PC-9 (cell line): ENCODE measurements at regions not wholly inside any gene's neighbourhood (a gene's known extent, or its start where the extent isn't known, plus 50 kb on each side); places are given as distances from the start of the nearest gene placed in this dataset.

Experiments used
- BruUV-seq: library from RNA; stranded (reverse); fragments of 400-500 nt; replicated peaks from 2 replicates; lab custom pipeline; 2021; lab: Mats Ljungman, UMichigan
- CTCF ChIA-PET: fragments of 300-600 bp; sonication (Branson Sonifier 250); formaldehyde crosslinking; loops from one replicate; lab custom pipeline; 2022; ENCODE audit warnings: antibody characterized with exemption; lab: Charles Lee
- POLR2A ChIA-PET: fragments of 300-600 bp; sonication (Branson Sonifier 250); formaldehyde crosslinking; loops from one replicate; lab custom pipeline; 2022; ENCODE audit warnings: antibody characterized with exemption; ENCODE audit not compliant: unreplicated experiment; lab: Charles Lee
- DNase-seq, 2 experiments: peaks; one replicate each; pipeline versions ENCODE4 v3.0.0 to v3.0.0-alpha.2; 2015 to 2022; ENCODE audit warnings: mixed read lengths in 1 of 2
- H2AFZ ChIP-seq: fragments of 200-600 bp; sonication (generic); 2 replicates; pipeline ENCODE4 v1.8.1; 2017; ENCODE audit warnings: antibody characterized with exemption
- H3F3A ChIP-seq: fragments of 200-600 bp; sonication (generic); 2 replicates; pipeline ENCODE4 v1.8.1; 2017; ENCODE audit warnings: antibody characterized with exemption, mild to moderate bottlenecking, low read depth; ENCODE audit not compliant: insufficient read depth
- H3K27ac ChIP-seq: fragments of 200-600 bp; sonication (generic); 2 replicates; pipeline ENCODE4 v1.6.1; 2016; ENCODE audit warnings: mixed run types
- H3K27me3 ChIP-seq: fragments of 200-600 bp; sonication (generic); 2 replicates; pipeline ENCODE4 v1.6.1; 2016; ENCODE audit warnings: low read depth, mixed run types; ENCODE audit not compliant: insufficient read depth
- H3K36me3 ChIP-seq: fragments of 200-600 bp; sonication (generic); 2 replicates; pipeline ENCODE4 v1.6.1; 2016; ENCODE audit warnings: low read depth, mixed run types
- H3K4me1 ChIP-seq: fragments of 200-600 bp; sonication (generic); replicated peaks from 2 replicates; pipeline ENCODE4 v1.6.1; 2016; ENCODE audit warnings: mixed run types; ENCODE audit not compliant: insufficient read depth
- H3K4me2 ChIP-seq: fragments of 200-600 bp; sonication (generic); 2 replicates; pipeline ENCODE4 v1.6.1; 2017; ENCODE audit warnings: mixed run types
- H3K4me3 ChIP-seq: fragments of 200-600 bp; sonication (generic); 2 replicates; pipeline ENCODE4 v1.6.1; 2016; ENCODE audit warnings: mixed run types
- H3K79me2 ChIP-seq: fragments of 200-600 bp; sonication (generic); 2 replicates; pipeline ENCODE4 v1.6.1; 2017; ENCODE audit warnings: low read depth, mixed run types
- H3K9me2 ChIP-seq: fragments of 200-600 bp; sonication (generic); 2 replicates; pipeline ENCODE4 v1.8.1; 2017; ENCODE audit warnings: mild to moderate bottlenecking; ENCODE audit not compliant: insufficient read depth
- H3K9me3 ChIP-seq: fragments of 200-600 bp; sonication (generic); 2 replicates; pipeline ENCODE4 v1.8.1; 2016; ENCODE audit warnings: low read depth; ENCODE audit not compliant: insufficient read depth
- H4K20me1 ChIP-seq: fragments of 200-600 bp; sonication (generic); 2 replicates; pipeline ENCODE4 v1.8.1; 2017; ENCODE audit not compliant: insufficient read depth
- EZH2 ChIP-seq: fragments of 200-600 bp; sonication (generic); IDR thresholded peaks from 2 replicates; pipeline ENCODE4 v1.8.0; 2017; ENCODE audit warnings: antibody characterized with exemption, low read depth
- intact Hi-C: fragments of 100-400 bp; cut with micrococcal nuclease; formaldehyde crosslinking; loops from one replicate; pipeline ENCODE4 v1.10.0; 2022; ENCODE audit not compliant: unreplicated experiment
- TF ChIP-seq, protein P1 (sequence below): fragments of 200-600 bp; sonication (generic); conservative IDR thresholded peaks from 2 replicates; pipeline ENCODE4 v1.6.1; 2017; ENCODE audit warnings: mixed run types, antibody characterized with exemption, mild to moderate bottlenecking, moderate library complexity

DNA sequence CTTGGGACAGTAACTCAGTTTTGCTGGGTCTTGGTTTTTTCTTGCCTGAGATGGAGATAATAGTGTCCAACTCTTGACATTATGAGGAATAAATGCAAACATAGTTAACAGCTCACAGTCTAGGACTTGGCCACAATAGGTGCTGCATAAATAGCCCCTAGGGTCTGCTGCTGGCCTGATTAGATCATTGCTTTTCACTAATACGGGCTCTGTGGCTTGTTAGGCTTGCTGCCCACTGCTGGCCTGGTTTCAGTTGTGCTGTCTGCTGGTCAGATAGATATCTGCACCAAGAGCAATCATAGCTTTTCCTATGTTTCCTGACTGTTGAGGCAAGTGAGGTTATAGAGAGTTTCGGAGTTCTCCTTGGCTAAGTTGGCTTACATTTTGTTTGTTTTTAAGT lies 246.1 kb downstream of the DNAJB9 start:
- Histone ChIP-seq H3K27me3 (no peaks in the 10 kb centered on the region), H3K4me2 (no peak overlapping the region), H2AFZ (no peak overlapping the region), H3K4me1 (no peaks in the 10 kb centered on the region), H3K9me2 (no peaks in the 10 kb centered on the region), H3K79me2 (no peaks in the 10 kb centered on the region), H3K4me3 (no peak overlapping the region), H3K36me3 (no peaks in the 10 kb centered on the region), H3K9me3 (no peaks in the 10 kb centered on the region), H3K27ac (no peak overlapping the region), H3F3A (no peaks in the 10 kb centered on the region), H4K20me1 (no peaks in the 10 kb centered on the region)
- intact Hi-C loops: no loop called here
- DNase-seq: no peak
- ChIA-PET POLR2A (no interaction called here), CTCF (no interaction called here)
- BruUV-seq: no TSS peak
- TF ChIP-seq, protein P1, sequence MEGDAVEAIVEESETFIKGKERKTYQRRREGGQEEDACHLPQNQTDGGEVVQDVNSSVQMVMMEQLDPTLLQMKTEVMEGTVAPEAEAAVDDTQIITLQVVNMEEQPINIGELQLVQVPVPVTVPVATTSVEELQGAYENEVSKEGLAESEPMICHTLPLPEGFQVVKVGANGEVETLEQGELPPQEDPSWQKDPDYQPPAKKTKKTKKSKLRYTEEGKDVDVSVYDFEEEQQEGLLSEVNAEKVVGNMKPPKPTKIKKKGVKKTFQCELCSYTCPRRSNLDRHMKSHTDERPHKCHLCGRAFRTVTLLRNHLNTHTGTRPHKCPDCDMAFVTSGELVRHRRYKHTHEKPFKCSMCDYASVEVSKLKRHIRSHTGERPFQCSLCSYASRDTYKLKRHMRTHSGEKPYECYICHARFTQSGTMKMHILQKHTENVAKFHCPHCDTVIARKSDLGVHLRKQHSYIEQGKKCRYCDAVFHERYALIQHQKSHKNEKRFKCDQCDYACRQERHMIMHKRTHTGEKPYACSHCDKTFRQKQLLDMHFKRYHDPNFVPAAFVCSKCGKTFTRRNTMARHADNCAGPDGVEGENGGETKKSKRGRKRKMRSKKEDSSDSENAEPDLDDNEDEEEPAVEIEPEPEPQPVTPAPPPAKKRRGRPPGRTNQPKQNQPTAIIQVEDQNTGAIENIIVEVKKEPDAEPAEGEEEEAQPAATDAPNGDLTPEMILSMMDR: no peak
- no peak for TF ChIP-seq EZH2

GRCh38 chr7:108818742-108819141 lies 249.1 kb downstream of the DNAJB9 start:
- intact Hi-C loops: no loop called here
- ChIA-PET POLR2A (no interaction called here), CTCF (no interaction called here)
- no peak for TF ChIP-seq EZH2
- TF ChIP-seq, protein P1: no peak
- H3K4me1 ChIP-seq: no peaks in the 10 kb centered on the region
- no peaks in the 10 kb centered on the region for H3K27me3 ChIP-seq
- no peak overlapping the region for H3K4me3 ChIP-seq
- H3F3A ChIP-seq: no peaks in the 10 kb centered on the region
- no peaks in the 10 kb centered on the region for H3K79me2 ChIP-seq
- no peaks in the 10 kb centered on the region for H4K20me1 ChIP-seq
- no peak overlapping the region for H3K27ac ChIP-seq
- H3K4me2 ChIP-seq: no peak overlapping the region
- DNase-seq: no peak
- H3K9me2 ChIP-seq: no peaks in the 10 kb centered on the region
- no peak overlapping the region for H2AFZ ChIP-seq
- no TSS peak for BruUV-seq
- no peaks in the 10 kb centered on the region for H3K9me3 ChIP-seq
- no peaks in the 10 kb centered on the region for H3K36me3 ChIP-seq

GRCh38 chr7:108824840-108825580 lies 255.3 kb downstream of the DNAJB9 start:
- Histone ChIP-seq H3K27ac (no peak overlapping the region), H3K4me1 (no peaks in the 10 kb centered on the region), H3K27me3 (no peaks in the 10 kb centered on the region), H3K4me2 (no peak overlapping the region), H2AFZ (no peak overlapping the region), H3K4me3 (no peak overlapping the region), H3K9me3 (no peaks in the 10 kb centered on the region), H3F3A (no peaks in the 10 kb centered on the region), H3K79me2 (no peaks in the 10 kb centered on the region), H4K20me1 (no peaks in the 10 kb centered on the region), H3K9me2 (no peaks in the 10 kb centered on the region), H3K36me3 (no peaks in the 10 kb centered on the region)
- CTCF ChIA-PET: no interaction called here
- no TSS peak for BruUV-seq
- intact Hi-C loops: no loop called here
- peak in 1 of 2 experiments; percentile 20 for DNase-seq
- TF ChIP-seq, protein P1: no peak
- TF ChIP-seq EZH2: no peak
- POLR2A ChIA-PET: no interaction called here
